GM12872 (cell line): ENCODE measurements at regions not wholly inside any gene's neighbourhood (a gene's known extent, or its start where the extent isn't known, plus 50 kb on each side); places are given as distances from the start of the nearest gene placed in this dataset.

ENCODE experiments used
- CTCF ChIP-seq: IDR thresholded peaks from 3 replicates; pipeline ENCODE4 v1.5.1; 2011; ENCODE audit warnings: low read depth, mild to moderate bottlenecking, low read length, moderate library complexity; ENCODE audit not compliant: insufficient read depth

- no peak for TF ChIP-seq CTCF
These were observed 300.0 kb upstream of the SLC39A10 start for GRCh38 chr2:195356920-195357440.

GRCh38 chr2:195356026-195356425 lies 301.0 kb upstream of the SLC39A10 start:
- no peak for TF ChIP-seq CTCF

- no peak for TF ChIP-seq CTCF
These were observed 304.4 kb upstream of the SLC39A10 start for GRCh38 chr2:195352581-195352980.

GRCh38 chr2:195343942-195344530 lies 313.0 kb upstream of the SLC39A10 start:
- TF ChIP-seq CTCF: no peak

- no peak for TF ChIP-seq CTCF
These were observed 313.5 kb upstream of the SLC39A10 start for GRCh38 chr2:195343540-195343939.

GRCh38 chr2:195342061-195342460 lies 315.0 kb upstream of the SLC39A10 start:
- TF ChIP-seq CTCF: no peak

- TF ChIP-seq CTCF: no peak
These were observed 318.2 kb upstream of the SLC39A10 start for GRCh38 chr2:195338856-195339255.
